ENCODE measurements at regions not wholly inside any gene's neighbourhood (a gene's known extent, or its start where the extent isn't known, plus 50 kb on each side); places are given as distances from the start of the nearest gene placed in this dataset.

GRCh38 chr4:137253949-137254348 is 278.3 kb downstream of the PCDH18 start:
- TF ChIP-seq, protein P1, sequence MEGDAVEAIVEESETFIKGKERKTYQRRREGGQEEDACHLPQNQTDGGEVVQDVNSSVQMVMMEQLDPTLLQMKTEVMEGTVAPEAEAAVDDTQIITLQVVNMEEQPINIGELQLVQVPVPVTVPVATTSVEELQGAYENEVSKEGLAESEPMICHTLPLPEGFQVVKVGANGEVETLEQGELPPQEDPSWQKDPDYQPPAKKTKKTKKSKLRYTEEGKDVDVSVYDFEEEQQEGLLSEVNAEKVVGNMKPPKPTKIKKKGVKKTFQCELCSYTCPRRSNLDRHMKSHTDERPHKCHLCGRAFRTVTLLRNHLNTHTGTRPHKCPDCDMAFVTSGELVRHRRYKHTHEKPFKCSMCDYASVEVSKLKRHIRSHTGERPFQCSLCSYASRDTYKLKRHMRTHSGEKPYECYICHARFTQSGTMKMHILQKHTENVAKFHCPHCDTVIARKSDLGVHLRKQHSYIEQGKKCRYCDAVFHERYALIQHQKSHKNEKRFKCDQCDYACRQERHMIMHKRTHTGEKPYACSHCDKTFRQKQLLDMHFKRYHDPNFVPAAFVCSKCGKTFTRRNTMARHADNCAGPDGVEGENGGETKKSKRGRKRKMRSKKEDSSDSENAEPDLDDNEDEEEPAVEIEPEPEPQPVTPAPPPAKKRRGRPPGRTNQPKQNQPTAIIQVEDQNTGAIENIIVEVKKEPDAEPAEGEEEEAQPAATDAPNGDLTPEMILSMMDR (IDR thresholded peaks at IDR 0.05), result no peak
- TF ChIP-seq POLR2A (IDR thresholded peaks at IDR 0.05), result no peak
